GM12874 (cell line): ENCODE measurements at regions not wholly inside any gene's neighbourhood (a gene's known extent, or its start where the extent isn't known, plus 50 kb on each side); places are given as distances from the start of the nearest gene placed in this dataset.

Experiments used
- TF ChIP-seq, protein P1 (sequence below): IDR thresholded peaks from 2 replicates; pipeline ENCODE4 v1.5.1; 2011; ENCODE audit warnings: low read depth, mild to moderate bottlenecking, control low read depth, low read length, moderate library complexity; ENCODE audit not compliant: insufficient read depth

DNA sequence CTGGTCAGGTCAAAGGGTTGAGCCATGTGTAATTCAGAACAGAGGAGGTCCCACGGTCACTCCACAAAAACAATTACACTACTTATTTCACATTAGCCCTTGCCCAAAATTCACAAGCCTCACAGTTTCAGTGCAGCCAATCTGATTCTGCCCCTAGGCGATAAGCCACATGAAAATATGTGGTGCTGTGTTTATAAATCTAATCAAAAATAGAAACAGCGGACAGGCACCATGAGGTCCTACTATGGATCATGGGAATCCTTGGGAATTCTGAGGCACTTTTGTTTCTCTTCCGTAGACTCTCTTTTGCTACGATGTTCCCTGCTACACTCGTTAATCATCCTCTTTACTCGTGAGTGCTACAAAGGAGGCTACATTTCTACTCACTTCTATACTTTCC lies 476.1 kb downstream of the TFAP2A start:
- TF ChIP-seq, protein P1, sequence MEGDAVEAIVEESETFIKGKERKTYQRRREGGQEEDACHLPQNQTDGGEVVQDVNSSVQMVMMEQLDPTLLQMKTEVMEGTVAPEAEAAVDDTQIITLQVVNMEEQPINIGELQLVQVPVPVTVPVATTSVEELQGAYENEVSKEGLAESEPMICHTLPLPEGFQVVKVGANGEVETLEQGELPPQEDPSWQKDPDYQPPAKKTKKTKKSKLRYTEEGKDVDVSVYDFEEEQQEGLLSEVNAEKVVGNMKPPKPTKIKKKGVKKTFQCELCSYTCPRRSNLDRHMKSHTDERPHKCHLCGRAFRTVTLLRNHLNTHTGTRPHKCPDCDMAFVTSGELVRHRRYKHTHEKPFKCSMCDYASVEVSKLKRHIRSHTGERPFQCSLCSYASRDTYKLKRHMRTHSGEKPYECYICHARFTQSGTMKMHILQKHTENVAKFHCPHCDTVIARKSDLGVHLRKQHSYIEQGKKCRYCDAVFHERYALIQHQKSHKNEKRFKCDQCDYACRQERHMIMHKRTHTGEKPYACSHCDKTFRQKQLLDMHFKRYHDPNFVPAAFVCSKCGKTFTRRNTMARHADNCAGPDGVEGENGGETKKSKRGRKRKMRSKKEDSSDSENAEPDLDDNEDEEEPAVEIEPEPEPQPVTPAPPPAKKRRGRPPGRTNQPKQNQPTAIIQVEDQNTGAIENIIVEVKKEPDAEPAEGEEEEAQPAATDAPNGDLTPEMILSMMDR: no peak

DNA sequence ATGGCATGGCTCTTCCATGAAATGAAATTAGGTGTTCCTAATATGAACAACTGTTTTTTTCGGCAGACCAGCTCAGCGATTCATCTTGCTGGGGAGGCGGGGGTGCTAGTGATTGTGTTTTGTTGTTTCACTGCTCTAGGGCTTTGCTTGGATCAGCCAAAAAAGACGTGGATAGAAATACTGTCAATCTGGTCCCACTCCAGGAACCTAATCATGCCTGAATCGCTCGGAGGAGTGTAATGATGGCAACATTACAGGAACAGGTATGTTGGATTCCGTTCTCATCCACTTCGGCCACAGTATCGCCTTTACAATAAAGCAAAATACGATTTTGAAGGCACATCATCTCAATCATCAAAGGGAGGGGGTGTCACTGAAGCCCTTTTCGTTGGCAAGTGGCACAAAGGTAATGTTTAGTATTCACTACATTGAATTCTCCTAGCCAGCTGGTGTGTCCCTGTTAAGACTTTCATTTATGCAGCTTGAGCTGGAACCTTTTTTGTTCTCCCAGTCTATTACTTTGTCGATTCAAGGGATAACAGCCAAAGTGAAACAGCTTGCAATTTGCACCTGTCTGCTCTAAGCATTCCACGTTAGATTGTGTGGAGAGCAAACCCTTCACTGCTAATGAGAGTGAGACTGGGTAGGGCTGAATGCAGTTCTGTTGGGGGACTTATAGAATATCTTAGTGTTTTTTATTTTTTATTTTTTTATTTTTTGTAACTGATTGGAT lies 477.7 kb downstream of the TFAP2A start:
- TF ChIP-seq, protein P1: no peak

DNA sequence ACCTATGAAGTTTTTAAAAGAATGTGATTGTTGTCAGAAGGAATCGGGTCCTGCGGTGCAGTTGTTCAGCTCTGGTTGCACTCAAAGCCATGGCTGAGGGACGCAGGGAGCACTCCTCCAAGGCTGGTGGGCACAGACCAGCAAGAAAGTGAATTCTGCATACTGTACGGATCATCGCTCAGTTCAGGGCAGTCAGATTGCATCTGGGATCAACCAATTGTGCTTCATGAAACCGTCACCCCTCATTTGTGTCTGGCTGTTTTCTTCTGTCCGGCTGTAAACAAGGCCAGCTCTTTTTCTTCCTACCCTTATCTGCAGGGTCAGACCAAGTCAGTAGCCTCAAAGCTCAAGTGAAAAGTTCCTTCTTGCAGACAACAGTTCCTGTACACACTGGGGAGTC lies 478.3 kb downstream of the TFAP2A start:
- TF ChIP-seq, protein P1: no peak

DNA sequence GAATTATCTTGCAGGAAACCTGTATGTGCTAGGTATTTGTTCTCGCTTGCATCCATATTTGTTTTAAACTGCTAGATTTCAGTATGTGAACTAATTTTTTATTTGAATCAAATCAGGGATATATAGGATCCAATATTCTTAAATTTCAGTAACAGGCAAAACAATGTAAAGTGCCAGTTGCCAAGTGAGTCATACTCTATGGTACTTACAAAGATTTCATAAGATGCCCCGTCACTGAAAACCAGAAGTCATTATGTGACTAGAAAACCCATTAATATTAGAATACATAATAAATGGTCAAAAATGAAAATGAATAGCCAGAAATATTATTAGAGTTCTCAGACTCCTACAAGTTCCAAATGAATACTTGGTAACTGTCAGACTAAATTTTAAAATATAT lies 481.2 kb downstream of the TFAP2A start:
- TF ChIP-seq, protein P1: no peak

DNA sequence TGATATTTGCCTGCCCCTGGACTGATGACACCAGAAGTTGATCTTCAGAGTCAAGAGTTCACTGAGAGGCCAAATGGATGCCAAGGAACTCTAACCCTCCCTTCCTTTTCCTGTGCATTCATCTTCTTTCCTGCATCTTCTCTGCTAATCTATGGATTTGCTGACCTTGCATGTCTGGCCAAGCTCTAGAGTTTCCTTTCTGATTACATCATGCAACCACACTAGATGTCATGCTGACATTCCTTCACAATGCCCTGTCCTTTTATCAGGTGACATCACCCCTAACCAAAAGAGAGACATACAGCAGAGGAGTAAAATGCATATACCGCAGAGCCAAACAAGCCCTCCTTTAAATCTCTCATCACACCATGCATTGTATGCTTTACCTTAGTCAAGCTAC lies 487.6 kb downstream of the TFAP2A start:
- TF ChIP-seq, protein P1: no peak

DNA sequence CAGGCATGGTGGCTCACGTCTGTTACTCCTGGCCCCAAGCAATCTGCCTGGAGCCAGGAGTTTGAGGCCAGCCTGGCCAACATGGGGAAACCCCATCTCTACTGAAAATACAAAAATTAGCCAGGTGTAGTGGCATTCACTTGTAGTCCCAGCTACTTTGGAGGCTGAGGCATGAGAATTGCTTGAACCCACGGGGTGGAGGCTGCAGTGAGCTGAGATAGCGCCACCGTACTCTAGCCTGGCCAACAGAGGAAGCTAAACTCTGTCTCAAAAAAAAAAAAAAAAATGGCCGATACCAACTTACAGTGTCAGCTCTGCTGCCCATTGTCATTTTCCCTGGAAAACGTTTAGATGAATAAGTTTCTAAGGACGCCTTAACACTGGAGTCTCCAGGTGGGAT lies 489.9 kb downstream of the TFAP2A start:
- TF ChIP-seq, protein P1: no peak

DNA sequence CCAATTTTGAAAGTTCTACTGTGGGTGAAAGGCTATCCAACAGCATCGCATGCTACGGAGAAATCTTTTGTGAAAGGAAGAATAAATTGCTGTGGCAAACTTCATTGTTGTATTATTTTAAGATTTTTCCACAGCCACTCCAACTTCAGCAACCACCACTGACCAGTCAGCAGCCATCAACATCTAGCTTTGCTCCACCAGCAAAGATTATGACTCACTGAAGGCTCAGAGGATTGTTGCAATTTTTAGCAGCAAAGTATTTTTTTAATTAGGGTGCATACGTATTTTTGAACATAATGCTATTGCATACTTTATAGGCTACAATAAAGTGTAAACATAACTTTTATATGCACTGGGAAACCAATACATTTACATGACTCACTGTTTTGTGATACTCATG lies 493.5 kb downstream of the TFAP2A start:
- TF ChIP-seq, protein P1: no peak
